ENCODE measurements at regions not wholly inside any gene's neighbourhood (a gene's known extent, or its start where the extent isn't known, plus 50 kb on each side); places are given as distances from the start of the nearest gene placed in this dataset.

DNA sequence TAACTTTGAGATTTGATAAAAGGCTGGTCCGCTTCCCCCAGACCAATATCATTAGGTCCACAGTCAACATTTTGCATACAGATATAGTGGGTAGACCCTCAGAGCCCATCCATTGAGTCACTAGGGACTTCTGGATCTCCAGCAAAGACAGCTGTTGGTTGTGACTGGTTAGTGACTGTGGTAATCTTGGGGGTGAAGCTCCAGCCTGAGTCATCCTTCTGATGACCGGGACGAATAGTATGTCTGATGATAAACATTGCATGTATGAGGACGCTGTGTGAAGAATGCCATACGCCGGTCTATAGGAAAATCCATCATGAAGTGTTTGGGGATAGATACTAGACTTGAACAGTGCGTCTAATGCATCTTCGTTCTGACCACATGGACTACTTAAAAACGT is 307.0 kb downstream of the UQCRFS1 start:
- TF ChIP-seq CTCF (conservative IDR thresholded peaks at IDR 0.05) (no peak), EZH2 (IDR thresholded peaks at IDR 0.05; ENCODE audit: low read depth) (no peak)

Data from PC-9 (cell line).